H1 (cell line): ENCODE measurements at regions not wholly inside any gene's neighbourhood (a gene's known extent, or its start where the extent isn't known, plus 50 kb on each side); places are given as distances from the start of the nearest gene placed in this dataset.
A peak's percentile ranks its signal among the peaks of the same experiment; 100 is the strongest.

ENCODE experiments used
- ASH2L ChIP-seq: fragments of 200-600, 300-600 bp; sonication (generic); IDR thresholded peaks from one replicate; pipeline ENCODE4 v1.7.1; 2017; ENCODE audit warnings: low read length
- CBX8 ChIP-seq: fragments of 300-800, 300-1000 bp; sonication (generic); IDR thresholded peaks from 2 replicates; pipeline ENCODE4 v1.7.1; 2016; ENCODE audit warnings: low read depth, low read length, borderline replicate concordance
- CHD1 ChIP-seq: IDR thresholded peaks from 2 replicates; pipeline ENCODE4 v1.6.1; 2012; ENCODE audit warnings: low read depth, low read length, improper control_type of control experiment
- EGR1 ChIP-seq: IDR thresholded peaks from 2 replicates; pipeline ENCODE4 v1.6.1; 2011; ENCODE audit warnings: low read depth, low read length, borderline replicate concordance
- EP300 ChIP-seq, 2 experiments: IDR thresholded peaks; 1 replicate in 1 of 2; 2 replicates in 1 of 2; pipeline ENCODE4 v1.6.1; 2011 to 2012; ENCODE audit warnings: low read depth in 2 of 2, low read length in 2 of 2, mild to moderate bottlenecking in 2 of 2, borderline replicate concordance in 1 of 2, inconsistent platforms in 1 of 2, moderate library complexity in 1 of 2
- FOSL1 ChIP-seq: IDR thresholded peaks from 2 replicates; pipeline ENCODE4 v1.6.1; 2011; ENCODE audit warnings: mild to moderate bottlenecking, low read depth, low read length, moderate library complexity; ENCODE audit not compliant: insufficient read depth
- JUN ChIP-seq: IDR thresholded peaks from 2 replicates; pipeline ENCODE4 v1.6.1; 2011; ENCODE audit warnings: low read depth, mild to moderate bottlenecking, improper control_type of control experiment, low read length
- KDM1A ChIP-seq: fragments of 200-600, 300-600 bp; sonication (generic); IDR thresholded peaks from 2 replicates; pipeline ENCODE4 v1.7.1; 2016; ENCODE audit warnings: mild to moderate bottlenecking, low read length, borderline replicate concordance
- KDM4A ChIP-seq: IDR thresholded peaks from one replicate; pipeline ENCODE4 v1.7.1; 2012; ENCODE audit warnings: low read depth, mild to moderate bottlenecking, moderate library complexity, low read length, inconsistent platforms; ENCODE audit not compliant: severe bottlenecking
- MAFK ChIP-seq: IDR thresholded peaks from 2 replicates; pipeline ENCODE4 v1.6.1; 2012; ENCODE audit warnings: low read depth, mild to moderate bottlenecking, improper control_type of control experiment, low read length
- POLR2AphosphoS5 ChIP-seq: IDR thresholded peaks from 2 replicates; pipeline ENCODE4 v1.6.1; 2011; ENCODE audit warnings: low read depth, low read length
- SAP30 ChIP-seq: fragments of 300-600 bp; sonication (generic); IDR thresholded peaks from 2 replicates; pipeline ENCODE4 v1.7.1; 2012; ENCODE audit warnings: low read length, moderate library complexity, mild to moderate bottlenecking, inconsistent platforms; ENCODE audit not compliant: insufficient read depth, insufficient replicate concordance
- SIN3A ChIP-seq, 2 experiments: IDR thresholded peaks in 1 of 2; conservative IDR thresholded peaks in 1 of 2; 2 replicates each; pipeline ENCODE4 v1.6.1; 2011 to 2012; ENCODE audit warnings: low read length in 2 of 2, improper control_type of control experiment in 1 of 2, low read depth in 1 of 2, mild to moderate bottlenecking in 1 of 2
- SIRT6 ChIP-seq: IDR thresholded peaks from one replicate; pipeline ENCODE4 v1.7.1; 2012; ENCODE audit warnings: low read length, inconsistent platforms
- SIX5 ChIP-seq: IDR thresholded peaks from 2 replicates; pipeline ENCODE4 v1.6.1; 2011; ENCODE audit warnings: mild to moderate bottlenecking, low read depth, low read length
- SP4 ChIP-seq: IDR thresholded peaks from 2 replicates; pipeline ENCODE4 v1.6.1; 2012; ENCODE audit warnings: low read length, inconsistent platforms
- SUZ12 ChIP-seq: fragments of 200-600 bp; sonication (generic); IDR thresholded peaks from 2 replicates; pipeline ENCODE4 v1.6.1; 2012; ENCODE audit warnings: mild to moderate bottlenecking, inconsistent platforms, low read length, moderate library complexity, mixed read lengths
- TAF1 ChIP-seq: IDR thresholded peaks from 2 replicates; pipeline ENCODE4 v1.6.1; 2011; ENCODE audit warnings: mild to moderate bottlenecking, low read depth, low read length
- TBP ChIP-seq: IDR thresholded peaks from 2 replicates; pipeline ENCODE4 v1.6.1; 2011; ENCODE audit warnings: low read depth, low read length, improper control_type of control experiment
- TCF12 ChIP-seq: IDR thresholded peaks from 2 replicates; pipeline ENCODE4 v1.6.1; 2011; ENCODE audit warnings: low read depth, mild to moderate bottlenecking, low read length
- ZNF274 ChIP-seq: IDR thresholded peaks from 2 replicates; pipeline ENCODE4 v1.7.0; 2012; ENCODE audit warnings: low read length, borderline replicate concordance; ENCODE audit errors: extremely low read depth
- TF ChIP-seq, protein P1 (sequence below): IDR thresholded peaks from 2 replicates; pipeline ENCODE4 v1.6.1; 2012; ENCODE audit warnings: inconsistent platforms
- TF ChIP-seq, protein P2 (sequence below): IDR thresholded peaks from 2 replicates; pipeline ENCODE4 v1.6.1; 2012; ENCODE audit warnings: inconsistent platforms
- TF ChIP-seq, protein P3 (sequence below): IDR thresholded peaks from 2 replicates; pipeline ENCODE4 v1.6.1; 2012; ENCODE audit warnings: low read length, inconsistent platforms

DNA sequence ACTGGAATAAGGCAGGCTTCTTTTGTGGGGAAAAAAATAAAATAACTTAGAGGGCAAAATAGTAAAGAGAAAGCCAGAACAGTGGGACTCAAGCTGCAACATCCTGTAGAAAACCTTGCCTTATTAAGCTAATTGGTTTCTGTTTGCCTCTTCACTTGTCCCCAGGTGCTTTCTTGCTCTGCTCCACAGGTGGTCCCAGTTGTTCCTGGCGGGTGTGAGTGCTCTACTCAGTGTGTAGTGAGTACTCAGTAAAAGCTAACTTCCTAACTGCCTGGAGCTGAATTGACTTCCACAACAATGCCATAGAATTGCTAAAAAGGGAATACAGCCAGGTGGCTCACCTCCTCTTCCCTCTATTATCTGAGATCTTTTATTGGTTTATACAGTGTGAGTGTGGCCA is 930.2 kb downstream of the C4orf33 start (continued):
- TF ChIP-seq SIRT6, result peak; percentile 90
- TF ChIP-seq SUZ12, result no peak
- TF ChIP-seq SP4, result no peak
- peak; percentile 100 for TF ChIP-seq TCF12
- peak; percentile 100 for TF ChIP-seq ASH2L
- TF ChIP-seq, protein P1, sequence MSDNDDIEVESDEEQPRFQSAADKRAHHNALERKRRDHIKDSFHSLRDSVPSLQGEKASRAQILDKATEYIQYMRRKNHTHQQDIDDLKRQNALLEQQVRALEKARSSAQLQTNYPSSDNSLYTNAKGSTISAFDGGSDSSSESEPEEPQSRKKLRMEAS, result peak; percentile 41; the same call in 1 of the 2 replicates
- peak; percentile 51 to 100 for TF ChIP-seq EP300 (IDR thresholded peaks at IDR 0.05; ENCODE audit: borderline replicate concordance in 1 of 2, low read depth in 2 of 2, low read length in 2 of 2)
- TF ChIP-seq, protein P2, sequence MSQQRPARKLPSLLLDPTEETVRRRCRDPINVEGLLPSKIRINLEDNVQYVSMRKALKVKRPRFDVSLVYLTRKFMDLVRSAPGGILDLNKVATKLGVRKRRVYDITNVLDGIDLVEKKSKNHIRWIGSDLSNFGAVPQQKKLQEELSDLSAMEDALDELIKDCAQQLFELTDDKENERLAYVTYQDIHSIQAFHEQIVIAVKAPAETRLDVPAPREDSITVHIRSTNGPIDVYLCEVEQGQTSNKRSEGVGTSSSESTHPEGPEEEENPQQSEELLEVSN, result no peak; the same call in 1 of the 2 replicates
- TF ChIP-seq TBP, result no peak
- no peak for TF ChIP-seq SIN3A (conservative IDR thresholded peaks at IDR 0.05 in 1 of 2, IDR thresholded peaks at IDR 0.05 in 1 of 2; ENCODE audit: low read depth in 1 of 2, low read length in 2 of 2)
- TF ChIP-seq MAFK, result no peak
- no peak for TF ChIP-seq CBX8
- no peak for TF ChIP-seq SAP30
- TF ChIP-seq ZNF274, result no peak
- no peak for TF ChIP-seq JUN
- no peak for TF ChIP-seq CHD1
- no peak for TF ChIP-seq FOSL1
- TF ChIP-seq, protein P3, sequence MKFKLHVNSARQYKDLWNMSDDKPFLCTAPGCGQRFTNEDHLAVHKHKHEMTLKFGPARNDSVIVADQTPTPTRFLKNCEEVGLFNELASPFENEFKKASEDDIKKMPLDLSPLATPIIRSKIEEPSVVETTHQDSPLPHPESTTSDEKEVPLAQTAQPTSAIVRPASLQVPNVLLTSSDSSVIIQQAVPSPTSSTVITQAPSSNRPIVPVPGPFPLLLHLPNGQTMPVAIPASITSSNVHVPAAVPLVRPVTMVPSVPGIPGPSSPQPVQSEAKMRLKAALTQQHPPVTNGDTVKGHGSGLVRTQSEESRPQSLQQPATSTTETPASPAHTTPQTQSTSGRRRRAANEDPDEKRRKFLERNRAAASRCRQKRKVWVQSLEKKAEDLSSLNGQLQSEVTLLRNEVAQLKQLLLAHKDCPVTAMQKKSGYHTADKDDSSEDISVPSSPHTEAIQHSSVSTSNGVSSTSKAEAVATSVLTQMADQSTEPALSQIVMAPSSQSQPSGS, result peak; percentile 93
- TF ChIP-seq POLR2AphosphoS5, result peak; percentile 56; the same call in 1 of the 2 replicates
- TF ChIP-seq KDM1A, result peak; percentile 64; the same call in 1 of the 2 replicates
- peak; percentile 46 for TF ChIP-seq TAF1
- TF ChIP-seq KDM4A, result no peak
- no peak for TF ChIP-seq SIX5
- peak; percentile 76 for TF ChIP-seq EGR1
